H1 (cell line): ENCODE measurements at regions not wholly inside any gene's neighbourhood (a gene's known extent, or its start where the extent isn't known, plus 50 kb on each side); places are given as distances from the start of the nearest gene placed in this dataset.

Experiments used
- CTCF ChIA-PET: fragments of 300-600 bp; sonication (Branson Sonifier 250); formaldehyde crosslinking; loops from one replicate; lab custom pipeline; 2021; ENCODE audit not compliant: partially characterized antibody; lab: Charles Lee
- POLR2A ChIA-PET: fragments of 300-600 bp; sonication (Branson Sonifier 250); formaldehyde crosslinking; loops from one replicate; lab custom pipeline; 2021; ENCODE audit warnings: inconsistent platforms; ENCODE audit not compliant: partially characterized antibody; lab: Charles Lee
- DNase-seq, 2 experiments: peaks; one replicate each; pipeline versions ENCODE4 v3.0.0 to v3.0.0-alpha.2; 2010 to 2022; ENCODE audit warnings: low spot score in 2 of 2, low read depth in 1 of 2, mixed read lengths in 1 of 2
- FAIRE-seq: peaks from 2 replicates; lab custom pipeline; 2011; peaks lifted over from hg19 to GRCh38; lab: Jason Lieb, UNC
- H2AFZ ChIP-seq: 2 replicates; pipeline ENCODE4 v1.8.1; 2012; ENCODE audit warnings: low read length, inconsistent platforms
- H2AK5ac ChIP-seq: 2 replicates; pipeline ENCODE4 v1.6.1; 2013; ENCODE audit warnings: low read depth, low read length
- H2BK120ac ChIP-seq: replicated peaks from 2 replicates; pipeline ENCODE3; 2013; ENCODE audit warnings: low read depth, low read length, inconsistent platforms
- H2BK12ac ChIP-seq: 2 replicates; pipeline ENCODE4 v1.6.1; 2013; ENCODE audit warnings: low read depth, low read length
- H2BK15ac ChIP-seq: 2 replicates; pipeline ENCODE4 v1.6.1; 2013; ENCODE audit warnings: low read length
- H2BK20ac ChIP-seq: 2 replicates; pipeline ENCODE4 v1.6.1; 2013; ENCODE audit warnings: low read length
- H2BK5ac ChIP-seq: 2 replicates; pipeline ENCODE4 v1.6.1; 2013; ENCODE audit warnings: low read depth, low read length
- H3K14ac ChIP-seq: 2 replicates; pipeline ENCODE4 v1.6.1; 2013; ENCODE audit warnings: inconsistent platforms; ENCODE audit not compliant: insufficient read length
- H3K18ac ChIP-seq: 2 replicates; pipeline ENCODE4 v1.6.1; 2013; ENCODE audit warnings: low read length; ENCODE audit errors: extremely low read depth
- H3K23ac ChIP-seq: 2 replicates; pipeline ENCODE4 v1.6.1; 2013; ENCODE audit warnings: inconsistent platforms; ENCODE audit not compliant: insufficient read length
- H3K23me2 ChIP-seq: 2 replicates; pipeline ENCODE4 v1.6.1; 2013; ENCODE audit warnings: low read depth, low read length
- H3K27ac ChIP-seq: 2 replicates; pipeline ENCODE4 v1.6.1; 2011; ENCODE audit warnings: low read depth, low read length, inconsistent platforms
- H3K27me3 ChIP-seq, 4 experiments: replicated peaks in 1 of 4; 1 replicate in 1 of 4; 2 replicates in 3 of 4; pipeline versions ENCODE4 v1.6.1 to v1.8.1; 2011 to 2013; ENCODE audit warnings: low read length in 3 of 4, mild to moderate bottlenecking in 3 of 4, inconsistent platforms in 2 of 4, mixed read lengths in 2 of 4, moderate library complexity in 1 of 4; ENCODE audit not compliant: control insufficient read depth in 3 of 4, insufficient read depth in 3 of 4; ENCODE audit errors: extremely low read depth in 1 of 4
- H3K36me3 ChIP-seq, 4 experiments: 2 replicates each; pipeline versions ENCODE4 v1.6.1 to v1.8.1; 2011 to 2013; ENCODE audit warnings: mild to moderate bottlenecking in 4 of 4, low read length in 3 of 4, moderate library complexity in 2 of 4, control low read depth in 1 of 4, inconsistent platforms in 1 of 4; ENCODE audit not compliant: insufficient read depth in 4 of 4, control insufficient read depth in 2 of 4
- H3K4ac ChIP-seq: replicated peaks from 2 replicates; pipeline ENCODE3; 2013; ENCODE audit warnings: low read length, low read depth, mixed read lengths, inconsistent platforms; ENCODE audit not compliant: insufficient read length
- H3K4me1 ChIP-seq, 4 experiments: replicated peaks in 1 of 4; 1 replicate in 1 of 4; 2 replicates in 3 of 4; pipeline versions ENCODE4 v1.6.1 to v1.8.1; 2011 to 2013; ENCODE audit warnings: low read length in 3 of 4, inconsistent platforms in 2 of 4, mixed read lengths in 1 of 4; ENCODE audit not compliant: insufficient read depth in 4 of 4, control insufficient read depth in 3 of 4
- H3K4me2 ChIP-seq, 2 experiments: 2 replicates each; pipeline versions ENCODE4 v1.6.1 to v1.8.1; 2011 to 2013; ENCODE audit warnings: low read depth in 2 of 2, low read length in 2 of 2, control low read depth in 1 of 2, inconsistent platforms in 1 of 2, mild to moderate bottlenecking in 1 of 2; ENCODE audit not compliant: insufficient read depth in 1 of 2
- H3K4me3 ChIP-seq, 4 experiments: fragments of 200-600, 300-600 bp in 1 of 4; sonication (generic), shearing (Covaris generic), sonication (Bioruptor Twin) in 1 of 4; 2 replicates each; pipeline versions ENCODE4 v1.5.1 to v1.8.1; 2011 to 2016; ENCODE audit warnings: low read length in 4 of 4, low read depth in 3 of 4, control low read depth in 2 of 4, inconsistent platforms in 2 of 4, mild to moderate bottlenecking in 2 of 4, mixed read lengths in 1 of 4, moderate library complexity in 1 of 4; ENCODE audit not compliant: insufficient read depth in 2 of 4; ENCODE audit errors: extremely low read depth in 1 of 4
- H3K56ac ChIP-seq: replicated peaks from 2 replicates; pipeline ENCODE3; 2013; ENCODE audit warnings: low read depth, mild to moderate bottlenecking, mixed read lengths, low read length, inconsistent platforms; ENCODE audit not compliant: insufficient read length
- H3K79me1 ChIP-seq: 2 replicates; pipeline ENCODE4 v1.6.1; 2013; ENCODE audit warnings: low read depth, low read length, control low read depth
- H3K79me2 ChIP-seq, 2 experiments: 2 replicates each; pipeline versions ENCODE4 v1.6.1 to v1.8.1; 2012 to 2013; ENCODE audit warnings: low read length in 2 of 2, mild to moderate bottlenecking in 2 of 2, inconsistent platforms in 1 of 2; ENCODE audit not compliant: insufficient read depth in 2 of 2, control insufficient read depth in 1 of 2
- H3K9ac ChIP-seq, 4 experiments: replicated peaks in 1 of 4; 1 replicate in 1 of 4; 2 replicates in 3 of 4; pipeline versions ENCODE4 v1.6.1 to v1.8.1; 2011 to 2013; ENCODE audit warnings: low read depth in 3 of 4, low read length in 3 of 4, control low read depth in 2 of 4, mild to moderate bottlenecking in 2 of 4, moderate library complexity in 2 of 4, inconsistent platforms in 1 of 4; ENCODE audit errors: extremely low read depth in 1 of 4
- H3K9me3 ChIP-seq, 2 experiments: 2 replicates each; pipeline versions ENCODE4 v1.6.1 to v1.8.1; 2012 to 2013; ENCODE audit warnings: mild to moderate bottlenecking in 2 of 2, moderate library complexity in 2 of 2, control low read depth in 1 of 2, inconsistent platforms in 1 of 2, low read depth in 1 of 2, low read length in 1 of 2, mixed read lengths in 1 of 2; ENCODE audit not compliant: insufficient read depth in 2 of 2
- H4K20me1 ChIP-seq, 2 experiments: replicated peaks in 1 of 2; 2 replicates each; pipeline versions ENCODE3 to v1.8.1; 2011 to 2013; ENCODE audit warnings: inconsistent platforms in 2 of 2, low read length in 2 of 2, mild to moderate bottlenecking in 1 of 2; ENCODE audit not compliant: insufficient read depth in 2 of 2, control insufficient read depth in 1 of 2
- H4K5ac ChIP-seq: 2 replicates; pipeline ENCODE4 v1.6.1; 2013; ENCODE audit warnings: low read length, low read depth, mixed read lengths, inconsistent platforms; ENCODE audit not compliant: insufficient read length
- H4K8ac ChIP-seq: 2 replicates; pipeline ENCODE4 v1.8.0; 2013; ENCODE audit warnings: mild to moderate bottlenecking, moderate library complexity, low read length, inconsistent platforms; ENCODE audit not compliant: insufficient read depth; ENCODE audit errors: extremely low read depth
- H4K91ac ChIP-seq: replicated peaks from 2 replicates; pipeline ENCODE3; 2013; ENCODE audit warnings: low read length, mixed read lengths, inconsistent platforms; ENCODE audit not compliant: insufficient read length
- ATF3 ChIP-seq: IDR thresholded peaks from 2 replicates; pipeline ENCODE4 v1.6.1; 2011; ENCODE audit warnings: low read depth, mild to moderate bottlenecking, low read length; ENCODE audit not compliant: insufficient read depth
- CBX8 ChIP-seq: fragments of 300-800, 300-1000 bp; sonication (generic); IDR thresholded peaks from 2 replicates; pipeline ENCODE4 v1.7.1; 2016; ENCODE audit warnings: low read depth, low read length, borderline replicate concordance
- EP300 ChIP-seq, 2 experiments: IDR thresholded peaks; 1 replicate in 1 of 2; 2 replicates in 1 of 2; pipeline ENCODE4 v1.6.1; 2011 to 2012; ENCODE audit warnings: low read depth in 2 of 2, low read length in 2 of 2, mild to moderate bottlenecking in 2 of 2, borderline replicate concordance in 1 of 2, inconsistent platforms in 1 of 2, moderate library complexity in 1 of 2
- JUND ChIP-seq: IDR thresholded peaks from 2 replicates; pipeline ENCODE4 v1.6.1; 2011; ENCODE audit warnings: mild to moderate bottlenecking, improper control_type of control experiment, low read length
- NANOG ChIP-seq: IDR thresholded peaks from 2 replicates; pipeline ENCODE4 v1.6.1; 2011; ENCODE audit warnings: low read length, low read depth, mild to moderate bottlenecking, inconsistent platforms; ENCODE audit not compliant: insufficient read depth, poor library complexity, severe bottlenecking
- RNF2 ChIP-seq: fragments of 200-900, 300-1000 bp; sonication (generic); IDR thresholded peaks from 2 replicates; pipeline ENCODE4 v1.7.1; 2016; ENCODE audit warnings: borderline replicate concordance, low read depth, mild to moderate bottlenecking, antibody characterized with exemption, low read length; ENCODE audit not compliant: poor library complexity, severe bottlenecking; ENCODE audit errors: missing control alignments
- SIN3A ChIP-seq, 2 experiments: IDR thresholded peaks in 1 of 2; conservative IDR thresholded peaks in 1 of 2; 2 replicates each; pipeline ENCODE4 v1.6.1; 2011 to 2012; ENCODE audit warnings: low read length in 2 of 2, improper control_type of control experiment in 1 of 2, low read depth in 1 of 2, mild to moderate bottlenecking in 1 of 2
- SP4 ChIP-seq: IDR thresholded peaks from 2 replicates; pipeline ENCODE4 v1.6.1; 2012; ENCODE audit warnings: low read length, inconsistent platforms
- TAF1 ChIP-seq: IDR thresholded peaks from 2 replicates; pipeline ENCODE4 v1.6.1; 2011; ENCODE audit warnings: mild to moderate bottlenecking, low read depth, low read length
- TAF7 ChIP-seq: optimal IDR thresholded peaks from 2 replicates; pipeline ENCODE3; 2011; ENCODE audit warnings: low read depth, mild to moderate bottlenecking, inconsistent platforms, low read length, moderate library complexity, borderline replicate concordance
- TCF12 ChIP-seq: IDR thresholded peaks from 2 replicates; pipeline ENCODE4 v1.6.1; 2011; ENCODE audit warnings: low read depth, mild to moderate bottlenecking, low read length
- WGBS, 2 experiments: shearing (Covaris generic) in 1 of 2; methylation state at CpG; one replicate each; pipeline versions ENCODE4 v1.1.6 to v1.1.7; 2013 to 2015; ENCODE audit warnings: low lambda C conversion rate in 2 of 2, mixed read lengths in 2 of 2, inconsistent platforms in 1 of 2, low coverage in 1 of 2, missing lambda C conversion rate in 1 of 2; ENCODE audit not compliant: insufficient replicate concordance in 2 of 2, insufficient coverage in 1 of 2, insufficient read length in 1 of 2; ENCODE audit errors: extremely low coverage in 1 of 2, missing lambda C conversion rate in 1 of 2; 5-methylcytosine and 5-hydroxymethylcytosine counted together

GRCh38 chr15:81880833-81881232 is 165.0 kb downstream of the MEX3B start:
- Histone ChIP-seq H2BK20ac (no peak overlapping the region), H2AK5ac (no peak overlapping the region), H3K9ac (no peak overlapping the region; a peak in 1 of 7 replicates), H3K23me2 (no peaks in the 10 kb centered on the region), H2BK12ac (no peak overlapping the region), H3K14ac (no peak overlapping the region), H3K79me1 (no peaks in the 10 kb centered on the region), H2BK5ac (no peak overlapping the region), H3K4me2 (no peak overlapping the region), H4K8ac (no peak overlapping the region), H3K18ac (no peak overlapping the region), H2AFZ (no peak overlapping the region), H3K9me3 (no peaks in the 10 kb centered on the region), H3K56ac (no peak overlapping the region), H3K4ac (no peak overlapping the region), H4K91ac (no peak overlapping the region), H4K5ac (no peak overlapping the region), H2BK15ac (no peak overlapping the region), H2BK120ac (no peak overlapping the region), H3K27me3 (no peaks in the 10 kb centered on the region), H3K4me1 (no peaks in the 10 kb centered on the region), H3K23ac (no peak overlapping the region), H4K20me1 (no peaks in the 10 kb centered on the region), H3K4me3 (no peak overlapping the region), H3K27ac (no peak overlapping the region), H3K79me2 (no peaks in the 10 kb centered on the region), H3K36me3 (no peaks in the 10 kb centered on the region)
- DNase-seq (no peak), FAIRE-seq (no peak)
- ChIA-PET POLR2A (no interaction called here), CTCF (interaction anchor here (0.6 kb wide), 1 partner anchor 29 kb away, joined by 3 read pairs; no protein-coding TSS in a partner anchor)
- WGBS, 2 experiments: 92% methylated on average over 5 of the region's 5 CpGs; no CpG with 5 or more reads in 1 of the 2 experiments
- no peak for TF ChIP-seq TAF1
- no peak for TF ChIP-seq RNF2
- TF ChIP-seq SIN3A (conservative IDR thresholded peaks at IDR 0.05 in 1 of 2, IDR thresholded peaks at IDR 0.05 in 1 of 2; ENCODE audit: low read depth in 1 of 2, low read length in 2 of 2): no peak
- no peak for TF ChIP-seq CBX8
- TF ChIP-seq ATF3: no peak
- TF ChIP-seq TCF12: no peak
- TF ChIP-seq SP4: no peak
- no peak for TF ChIP-seq NANOG
- TF ChIP-seq EP300 (IDR thresholded peaks at IDR 0.05; ENCODE audit: borderline replicate concordance in 1 of 2, low read depth in 2 of 2, low read length in 2 of 2): no peak
- no peak for TF ChIP-seq TAF7
- no peak for TF ChIP-seq JUND
